ENCODE measurements at regions not wholly inside any gene's neighbourhood (a gene's known extent, or its start where the extent isn't known, plus 50 kb on each side); places are given as distances from the start of the nearest gene placed in this dataset.

DNA sequence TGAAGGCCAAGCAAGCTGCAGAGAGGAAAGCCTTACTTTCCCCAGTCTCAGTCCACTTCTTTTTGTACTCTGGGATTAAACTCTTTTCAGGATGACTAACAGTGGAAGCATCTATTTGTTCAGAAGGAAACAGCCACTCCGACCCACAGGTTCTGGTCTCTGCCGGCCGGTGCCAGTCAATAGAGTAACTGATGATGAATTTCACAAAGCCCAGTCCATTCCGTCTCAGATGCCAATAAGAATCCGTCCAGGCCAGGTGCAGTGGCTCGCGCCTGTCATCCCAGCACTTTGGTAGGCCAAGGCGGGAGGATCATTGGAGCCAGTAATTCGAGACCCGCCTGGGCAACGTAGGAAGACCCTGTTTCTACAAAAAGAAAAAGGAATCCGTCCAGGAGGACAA, 58.5 kb upstream of the HELT start (continued):
- no peak for TF ChIP-seq ZNF707 (tag by site-specific recombination; IDR thresholded peaks at IDR 0.05)
- TF ChIP-seq GLIS2 (tag by site-specific recombination; IDR thresholded peaks at IDR 0.05) = no peak
- TF ChIP-seq, protein P1, sequence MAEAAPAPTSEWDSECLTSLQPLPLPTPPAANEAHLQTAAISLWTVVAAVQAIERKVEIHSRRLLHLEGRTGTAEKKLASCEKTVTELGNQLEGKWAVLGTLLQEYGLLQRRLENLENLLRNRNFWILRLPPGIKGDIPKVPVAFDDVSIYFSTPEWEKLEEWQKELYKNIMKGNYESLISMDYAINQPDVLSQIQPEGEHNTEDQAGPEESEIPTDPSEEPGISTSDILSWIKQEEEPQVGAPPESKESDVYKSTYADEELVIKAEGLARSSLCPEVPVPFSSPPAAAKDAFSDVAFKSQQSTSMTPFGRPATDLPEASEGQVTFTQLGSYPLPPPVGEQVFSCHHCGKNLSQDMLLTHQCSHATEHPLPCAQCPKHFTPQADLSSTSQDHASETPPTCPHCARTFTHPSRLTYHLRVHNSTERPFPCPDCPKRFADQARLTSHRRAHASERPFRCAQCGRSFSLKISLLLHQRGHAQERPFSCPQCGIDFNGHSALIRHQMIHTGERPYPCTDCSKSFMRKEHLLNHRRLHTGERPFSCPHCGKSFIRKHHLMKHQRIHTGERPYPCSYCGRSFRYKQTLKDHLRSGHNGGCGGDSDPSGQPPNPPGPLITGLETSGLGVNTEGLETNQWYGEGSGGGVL (tag by site-specific recombination; IDR thresholded peaks at IDR 0.05) = no peak

DNA sequence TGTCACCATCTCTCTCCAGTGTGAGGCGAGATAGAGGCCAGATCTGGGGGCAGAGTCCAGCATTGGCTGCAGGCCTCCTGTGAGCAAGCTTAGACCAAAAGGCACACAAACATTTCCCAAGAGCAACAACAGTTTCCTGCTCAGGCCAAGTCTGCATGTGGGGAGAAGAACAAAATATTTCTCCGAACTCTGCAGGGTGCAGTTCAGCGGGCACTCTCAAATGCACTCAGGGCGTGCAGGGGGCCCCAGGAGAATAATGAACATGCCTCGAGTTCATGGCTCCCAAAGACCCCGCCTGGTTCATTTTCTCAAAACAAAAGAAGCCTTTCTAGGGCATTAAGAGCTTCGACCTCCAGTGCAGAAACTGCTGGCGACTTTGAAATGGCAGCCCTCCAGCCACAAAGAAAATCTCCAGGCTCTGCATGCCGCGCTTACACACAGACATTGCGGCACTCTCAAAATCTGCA, 57.8 kb upstream of the HELT start:
- POLR2A ChIA-PET = no interaction called here
- CTCF ChIA-PET = interaction anchor here (0.6 kb wide), 1 partner anchor 713 kb away, joined by 3 read pairs; no protein-coding TSS in a partner anchor
- Histone ChIP-seq H3K36me3 (ENCODE audit: control insufficient read depth in 2 of 2, insufficient read depth in 1 of 2, low read length in 2 of 2) (no peaks in the 10 kb centered on the region), H3K4me3 (ENCODE audit: low read depth, low read length) (no peak overlapping the region), H3K4me1 (ENCODE audit: control insufficient read depth, insufficient read depth, low read length) (no peaks in the 10 kb centered on the region), H3K27ac (ENCODE audit: extremely low read depth, low read depth, low read length) (no peak overlapping the region), H3K9me3 (ENCODE audit: control insufficient read depth, insufficient read depth, low read depth, low read length) (no peaks in the 10 kb centered on the region)
- TF ChIP-seq ZNF146 (tag by site-specific recombination; IDR thresholded peaks at IDR 0.05) = no peak
- TF ChIP-seq ZXDB (tag by site-specific recombination; IDR thresholded peaks at IDR 0.05) = no peak
- TF ChIP-seq, protein P2, sequence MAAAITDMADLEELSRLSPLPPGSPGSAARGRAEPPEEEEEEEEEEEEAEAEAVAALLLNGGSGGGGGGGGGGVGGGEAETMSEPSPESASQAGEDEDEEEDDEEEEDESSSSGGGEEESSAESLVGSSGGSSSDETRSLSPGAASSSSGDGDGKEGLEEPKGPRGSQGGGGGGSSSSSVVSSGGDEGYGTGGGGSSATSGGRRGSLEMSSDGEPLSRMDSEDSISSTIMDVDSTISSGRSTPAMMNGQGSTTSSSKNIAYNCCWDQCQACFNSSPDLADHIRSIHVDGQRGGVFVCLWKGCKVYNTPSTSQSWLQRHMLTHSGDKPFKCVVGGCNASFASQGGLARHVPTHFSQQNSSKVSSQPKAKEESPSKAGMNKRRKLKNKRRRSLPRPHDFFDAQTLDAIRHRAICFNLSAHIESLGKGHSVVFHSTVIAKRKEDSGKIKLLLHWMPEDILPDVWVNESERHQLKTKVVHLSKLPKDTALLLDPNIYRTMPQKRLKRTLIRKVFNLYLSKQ (tag by site-specific recombination; IDR thresholded peaks at IDR 0.05; ENCODE audit: borderline replicate concordance) = no peak
- no peak for TF ChIP-seq ZNF391 (tag by site-specific recombination; IDR thresholded peaks at IDR 0.05; ENCODE audit: borderline replicate concordance, low read depth)
- TF ChIP-seq ZNF19 (tag by site-specific recombination; IDR thresholded peaks at IDR 0.05; ENCODE audit: low read depth) = no peak
- TF ChIP-seq ZNF664 (tag by site-specific recombination; IDR thresholded peaks at IDR 0.05) = no peak
- TF ChIP-seq ZNF670 (tag by site-specific recombination; IDR thresholded peaks at IDR 0.05; ENCODE audit: low read depth) = no peak
- TF ChIP-seq ZNF544 (tag by site-specific recombination; IDR thresholded peaks at IDR 0.05) = no peak
- no peak for TF ChIP-seq SP7 (tag by site-specific recombination; IDR thresholded peaks at IDR 0.05)
- TF ChIP-seq BCL11B (tag by site-specific recombination; IDR thresholded peaks at IDR 0.05; ENCODE audit: low read depth) = no peak
- no peak for TF ChIP-seq ZNF660 (tag by site-specific recombination; IDR thresholded peaks at IDR 0.05)
- TF ChIP-seq ZNF585B (tag by site-specific recombination; IDR thresholded peaks at IDR 0.05) = no peak
- TF ChIP-seq SCRT2 (tag by site-specific recombination; IDR thresholded peaks at IDR 0.05) = no peak
- TF ChIP-seq, protein P3, sequence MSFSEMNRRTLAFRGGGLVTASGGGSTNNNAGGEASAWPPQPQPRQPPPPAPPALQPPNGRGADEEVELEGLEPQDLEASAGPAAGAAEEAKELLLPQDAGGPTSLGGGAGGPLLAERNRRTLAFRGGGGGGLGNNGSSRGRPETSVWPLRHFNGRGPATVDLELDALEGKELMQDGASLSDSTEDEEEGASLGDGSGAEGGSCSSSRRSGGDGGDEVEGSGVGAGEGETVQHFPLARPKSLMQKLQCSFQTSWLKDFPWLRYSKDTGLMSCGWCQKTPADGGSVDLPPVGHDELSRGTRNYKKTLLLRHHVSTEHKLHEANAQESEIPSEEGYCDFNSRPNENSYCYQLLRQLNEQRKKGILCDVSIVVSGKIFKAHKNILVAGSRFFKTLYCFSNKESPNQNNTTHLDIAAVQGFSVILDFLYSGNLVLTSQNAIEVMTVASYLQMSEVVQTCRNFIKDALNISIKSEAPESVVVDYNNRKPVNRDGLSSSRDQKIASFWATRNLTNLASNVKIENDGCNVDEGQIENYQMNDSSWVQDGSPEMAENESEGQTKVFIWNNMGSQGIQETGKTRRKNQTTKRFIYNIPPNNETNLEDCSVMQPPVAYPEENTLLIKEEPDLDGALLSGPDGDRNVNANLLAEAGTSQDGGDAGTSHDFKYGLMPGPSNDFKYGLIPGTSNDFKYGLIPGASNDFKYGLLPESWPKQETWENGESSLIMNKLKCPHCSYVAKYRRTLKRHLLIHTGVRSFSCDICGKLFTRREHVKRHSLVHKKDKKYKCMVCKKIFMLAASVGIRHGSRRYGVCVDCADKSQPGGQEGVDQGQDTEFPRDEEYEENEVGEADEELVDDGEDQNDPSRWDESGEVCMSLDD (tag by site-specific recombination; IDR thresholded peaks at IDR 0.05) = no peak
- TF ChIP-seq ZFP3 (tag by site-specific recombination; IDR thresholded peaks at IDR 0.05; ENCODE audit: low read depth) = no peak
- TF ChIP-seq YY2 (tag by site-specific recombination; IDR thresholded peaks at IDR 0.05) = no peak
- TF ChIP-seq, protein P4, sequence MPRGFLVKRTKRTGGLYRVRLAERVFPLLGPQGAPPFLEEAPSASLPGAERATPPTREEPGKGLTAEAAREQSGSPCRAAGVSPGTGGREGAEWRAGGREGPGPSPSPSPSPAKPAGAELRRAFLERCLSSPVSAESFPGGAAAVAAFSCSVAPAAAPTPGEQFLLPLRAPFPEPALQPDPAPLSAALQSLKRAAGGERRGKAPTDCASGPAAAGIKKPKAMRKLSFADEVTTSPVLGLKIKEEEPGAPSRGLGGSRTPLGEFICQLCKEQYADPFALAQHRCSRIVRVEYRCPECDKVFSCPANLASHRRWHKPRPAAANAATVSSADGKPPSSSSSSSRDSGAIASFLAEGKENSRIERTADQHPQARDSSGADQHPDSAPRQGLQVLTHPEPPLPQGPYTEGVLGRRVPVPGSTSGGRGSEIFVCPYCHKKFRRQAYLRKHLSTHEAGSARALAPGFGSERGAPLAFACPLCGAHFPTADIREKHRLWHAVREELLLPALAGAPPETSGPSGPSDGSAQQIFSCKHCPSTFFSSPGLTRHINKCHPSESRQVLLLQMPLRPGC (tag by site-specific recombination; IDR thresholded peaks at IDR 0.05) = no peak
- TF ChIP-seq ZNF76 (tag by site-specific recombination; IDR thresholded peaks at IDR 0.05; ENCODE audit: borderline replicate concordance, low read depth) = no peak

Data from HEK293 (cell line).